Dedifferentiated amniotic fluid mesenchymal stem cell (primary cell): ENCODE measurements at regions not wholly inside any gene's neighbourhood (a gene's known extent, or its start where the extent isn't known, plus 50 kb on each side); places are given as distances from the start of the nearest gene placed in this dataset.

Experiments
- DNase-seq: peaks from one replicate; pipeline ENCODE4 v3.0.0-alpha.2; 2016; ENCODE audit errors: extremely low spot score

DNA sequence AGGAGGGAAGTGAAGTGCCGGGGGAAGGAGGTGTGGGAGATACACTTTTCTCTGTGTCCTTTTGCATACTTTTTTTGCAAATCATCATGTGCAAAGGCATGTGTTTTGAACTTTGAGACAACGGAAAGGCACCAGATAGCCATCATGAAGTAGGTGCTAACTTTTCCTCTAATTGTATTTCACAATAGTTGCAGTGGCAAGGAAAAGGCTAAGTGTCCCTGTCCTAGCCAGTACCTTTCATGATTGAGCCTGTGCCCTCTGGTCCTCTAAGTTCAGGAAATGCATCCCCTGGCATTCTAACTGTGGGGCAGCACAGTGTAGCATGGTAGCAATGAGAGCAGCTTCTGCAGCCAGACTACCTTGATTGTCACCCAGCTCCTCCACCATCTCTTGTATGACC, 186.2 kb downstream of the ADSS2 start:
- no peak for DNase-seq

DNA sequence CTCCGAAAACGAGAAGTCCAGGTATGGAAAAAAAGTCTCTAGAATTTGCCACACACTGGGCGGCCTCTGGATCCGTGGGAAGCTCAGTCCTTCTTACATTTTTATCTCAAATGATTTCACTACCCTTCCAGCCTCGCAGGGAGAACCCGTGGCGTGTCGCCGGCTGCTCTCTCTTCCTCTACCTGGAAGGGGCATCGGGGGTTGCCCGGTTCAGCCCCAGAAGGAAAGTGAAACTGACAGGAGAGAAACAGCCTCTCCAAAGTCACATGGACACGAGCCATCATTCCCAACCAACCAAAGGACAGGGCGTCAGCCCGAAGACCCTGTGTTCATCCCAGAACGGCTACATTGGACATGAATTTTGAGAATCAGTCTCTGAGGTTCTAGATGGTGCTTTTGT, 182.5 kb downstream of the ADSS2 start:
- DNase-seq = no peak

DNA sequence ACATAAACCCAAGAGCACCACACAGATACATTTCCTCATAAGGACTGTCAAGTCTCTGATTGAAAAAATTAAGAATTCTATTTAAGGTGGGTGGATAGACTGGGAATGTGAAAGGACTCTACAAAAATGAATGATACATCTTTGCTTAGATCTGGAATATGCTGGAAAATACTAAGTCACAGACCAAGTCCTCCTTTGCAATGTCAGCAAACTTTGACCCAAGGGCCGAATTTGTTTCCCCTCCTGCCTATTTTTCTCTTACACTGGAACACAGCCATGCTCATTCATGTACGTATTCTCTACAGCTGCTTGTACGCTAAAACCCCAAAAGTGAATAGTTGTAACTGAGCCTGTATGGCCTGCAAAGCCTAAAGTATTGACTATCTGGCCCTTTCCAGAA, 180.7 kb downstream of the ADSS2 start:
- DNase-seq = no peak

DNA sequence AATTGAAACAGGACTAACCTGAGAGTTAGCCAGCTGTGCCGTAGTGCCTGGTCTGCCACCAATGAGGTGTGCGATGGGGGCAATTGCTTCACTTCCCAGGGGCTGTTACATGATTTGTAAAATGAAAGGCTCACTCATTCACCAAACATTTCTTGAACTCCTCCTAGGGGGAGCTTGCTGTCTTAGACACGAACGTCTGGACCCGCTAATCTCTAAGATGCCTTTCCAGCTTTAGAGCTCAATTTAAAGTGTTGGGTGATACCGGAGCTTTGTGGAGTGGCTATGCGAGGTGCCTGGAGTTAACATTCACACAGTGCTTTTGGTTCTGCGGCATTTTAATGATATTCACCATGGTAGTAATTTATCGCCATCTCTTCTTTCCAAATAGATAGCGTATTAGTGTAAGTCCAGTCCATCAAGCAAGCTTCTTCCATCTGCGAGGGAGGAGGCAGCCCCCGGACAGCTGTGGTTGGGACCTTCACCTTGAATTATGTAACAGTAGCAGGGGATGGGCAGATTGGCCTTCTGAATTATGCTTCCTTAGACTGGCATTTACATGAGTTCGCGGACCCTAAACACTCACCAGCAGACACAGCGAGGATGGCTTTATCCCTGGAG, 179.9 kb downstream of the ADSS2 start:
- no peak for DNase-seq

DNA sequence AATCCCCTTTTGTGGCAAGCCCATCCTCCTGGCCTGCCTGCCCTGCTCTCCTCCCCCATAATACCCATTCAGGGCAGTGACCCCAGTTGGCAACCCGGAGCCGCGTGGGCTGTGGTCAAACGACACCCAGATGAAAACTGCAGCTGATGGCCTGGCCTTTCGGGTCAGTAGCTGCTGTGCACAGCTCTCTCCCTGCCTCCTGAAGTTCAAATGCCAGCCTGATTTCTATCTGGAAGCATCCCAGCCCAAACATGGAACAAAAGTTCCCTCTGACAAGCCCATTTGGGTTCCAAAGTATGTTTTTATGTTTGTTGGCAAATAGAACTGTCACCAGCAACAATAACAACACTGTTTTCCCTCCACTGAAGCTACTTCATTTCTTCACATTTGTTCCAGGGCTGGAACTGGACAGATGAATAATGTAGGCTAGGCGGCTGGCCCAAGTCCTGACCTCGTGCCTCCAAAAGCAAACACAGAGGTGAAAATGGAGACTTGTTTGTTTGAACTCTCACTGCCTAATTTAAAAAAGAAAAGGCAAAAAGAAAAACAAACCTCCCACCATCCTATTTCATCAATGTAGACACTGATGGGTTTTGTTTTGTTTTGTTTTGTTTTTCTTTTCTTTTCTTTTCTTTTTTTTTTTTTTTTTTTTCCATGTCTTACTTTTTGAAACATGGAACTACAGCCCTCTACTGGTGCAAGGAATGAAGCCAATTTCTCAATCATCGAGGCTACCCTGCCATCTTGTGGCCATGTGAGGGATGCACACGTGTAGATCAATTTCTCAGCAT, 179.0 kb downstream of the ADSS2 start:
- peak; percentile 83 for DNase-seq

DNA sequence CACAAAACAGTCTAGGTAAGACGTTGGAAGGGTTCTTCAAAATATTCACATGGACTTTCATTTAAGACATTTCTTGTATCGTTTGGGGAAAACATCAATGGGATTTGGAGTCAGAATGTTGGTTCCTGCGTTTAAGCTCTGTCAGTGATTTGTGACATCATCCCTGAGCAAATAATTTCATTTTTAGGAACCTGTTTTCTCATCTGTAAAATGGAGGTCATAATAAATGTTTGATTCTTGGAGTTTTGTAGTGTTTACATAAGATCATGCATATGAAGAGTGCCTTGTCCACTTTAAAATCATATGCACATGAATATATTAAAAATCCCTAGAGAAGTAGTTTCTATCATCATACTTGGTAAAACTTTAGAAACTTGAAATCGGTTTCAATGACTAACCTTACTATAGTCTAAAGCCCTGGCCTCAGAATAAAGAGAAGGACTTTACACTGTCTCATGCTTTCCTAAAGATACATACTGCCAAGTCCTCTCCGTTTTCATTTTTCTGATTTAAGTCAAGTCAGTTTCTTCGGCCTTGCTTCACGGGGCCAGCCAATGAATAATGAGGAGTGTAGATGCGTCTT, 178.4 kb downstream of the ADSS2 start:
- no peak for DNase-seq

DNA sequence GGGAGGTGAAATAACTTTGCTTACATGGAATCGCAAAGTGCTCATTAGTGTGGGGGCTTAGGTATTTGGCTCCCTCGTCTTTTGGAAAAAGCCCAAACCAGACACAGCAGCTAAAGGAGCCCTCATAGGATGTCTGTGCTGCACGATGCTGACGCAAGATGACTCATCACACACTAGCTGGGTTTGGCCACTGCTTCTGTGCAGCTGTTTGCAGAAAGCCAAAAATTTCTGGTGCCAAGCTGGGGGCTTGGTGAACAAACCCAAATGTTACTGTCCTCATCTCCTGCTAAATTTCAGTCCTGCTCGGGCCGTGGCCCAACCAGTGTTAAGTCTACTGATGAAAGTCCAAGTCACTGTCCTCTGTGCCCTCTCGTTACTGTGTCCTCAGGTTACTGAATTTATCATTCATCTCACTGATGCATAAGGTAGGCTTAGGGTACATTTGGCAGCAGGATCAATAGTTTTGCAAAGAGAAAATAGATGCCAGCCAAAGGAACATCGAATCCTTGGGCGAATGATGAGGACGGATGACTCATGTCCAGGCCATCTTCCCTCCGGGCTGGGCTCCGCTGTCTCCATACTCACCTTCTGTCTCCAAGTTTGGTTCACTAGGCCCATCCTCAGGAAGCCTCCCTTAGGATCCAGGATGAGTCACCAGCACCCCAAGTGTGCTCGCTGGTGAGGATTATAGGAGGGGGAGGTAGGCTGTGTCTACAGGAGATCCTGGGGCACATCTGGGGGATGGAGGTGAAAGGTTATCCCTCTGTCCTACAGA, 177.7 kb downstream of the ADSS2 start:
- DNase-seq = peak; percentile 75

DNA sequence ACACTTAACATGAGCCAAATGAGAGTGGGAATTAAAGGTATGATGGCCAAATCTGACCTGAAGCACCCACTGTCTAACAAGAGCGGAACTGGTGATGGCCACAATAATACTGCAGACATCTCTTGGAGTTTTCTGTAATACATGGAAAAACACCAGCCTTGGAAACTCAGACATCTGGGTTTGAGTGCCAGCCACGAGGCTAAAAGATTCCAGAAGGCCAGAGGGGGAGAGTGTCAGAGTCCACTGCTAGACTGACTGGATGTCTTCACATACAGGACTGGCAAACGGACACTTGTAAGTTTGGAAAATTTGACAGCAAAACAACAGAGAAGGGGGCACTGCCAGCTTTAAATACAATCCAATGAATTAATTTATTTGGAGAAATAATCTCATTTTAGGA, 175.1 kb downstream of the ADSS2 start:
- no peak for DNase-seq

DNA sequence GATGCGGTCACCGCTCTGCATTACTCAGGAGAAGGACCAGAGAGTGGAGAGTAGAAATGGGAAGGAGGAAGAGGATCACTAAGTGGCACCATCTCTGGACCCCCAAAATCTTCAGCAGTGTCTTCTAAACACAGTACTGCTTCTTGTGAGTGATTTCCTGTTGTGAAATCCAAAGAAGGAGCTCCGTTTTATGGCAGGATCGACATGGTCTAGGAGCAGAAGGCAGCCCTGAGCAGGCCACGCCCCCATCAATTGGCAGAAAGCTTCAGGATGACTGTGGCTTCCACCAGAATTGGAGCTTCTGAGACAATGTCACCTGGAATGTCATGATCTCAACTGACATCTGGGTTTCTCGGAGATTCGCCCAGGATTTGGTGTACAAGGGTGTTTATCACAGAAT, 171.5 kb downstream of the ADSS2 start:
- no peak for DNase-seq

DNA sequence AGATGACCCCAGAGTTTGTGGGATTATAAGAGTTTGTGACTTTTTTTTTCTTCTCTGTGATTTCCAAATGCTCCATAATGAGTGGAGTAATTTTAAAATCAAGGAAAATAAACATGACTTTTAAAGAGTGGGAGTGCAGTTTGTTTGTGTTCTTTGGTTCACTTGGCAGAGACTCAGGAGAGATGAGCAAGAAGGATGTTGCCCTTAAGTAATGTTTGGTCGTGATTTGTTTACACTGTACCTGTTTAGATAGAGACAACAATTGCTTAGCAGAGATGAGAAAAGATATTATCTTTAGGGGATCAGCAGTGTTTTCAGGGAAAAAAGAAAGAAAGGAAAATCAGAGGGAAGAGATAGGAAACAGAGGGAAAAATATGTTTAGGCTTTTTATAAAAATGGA, 170.8 kb downstream of the ADSS2 start:
- no peak for DNase-seq

DNA sequence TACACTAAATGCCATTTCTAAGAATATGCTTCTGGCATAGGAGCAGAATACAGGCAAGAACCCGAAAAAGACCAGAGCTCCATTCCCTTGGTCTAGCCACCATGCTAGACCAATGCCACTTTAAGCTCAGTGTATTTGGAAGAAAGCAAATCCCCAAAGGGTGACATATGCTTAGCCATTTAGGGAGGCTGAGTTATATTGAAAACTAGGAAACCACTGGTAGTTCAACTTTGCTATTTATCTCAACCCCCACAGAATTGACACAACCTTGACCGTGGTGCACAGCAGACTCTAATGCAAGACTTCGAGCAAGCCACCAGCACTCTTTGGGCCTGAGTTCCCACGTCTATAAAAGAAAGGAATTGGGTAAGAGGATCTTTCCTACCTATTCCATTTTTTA, 167.9 kb downstream of the ADSS2 start:
- no peak for DNase-seq

DNA sequence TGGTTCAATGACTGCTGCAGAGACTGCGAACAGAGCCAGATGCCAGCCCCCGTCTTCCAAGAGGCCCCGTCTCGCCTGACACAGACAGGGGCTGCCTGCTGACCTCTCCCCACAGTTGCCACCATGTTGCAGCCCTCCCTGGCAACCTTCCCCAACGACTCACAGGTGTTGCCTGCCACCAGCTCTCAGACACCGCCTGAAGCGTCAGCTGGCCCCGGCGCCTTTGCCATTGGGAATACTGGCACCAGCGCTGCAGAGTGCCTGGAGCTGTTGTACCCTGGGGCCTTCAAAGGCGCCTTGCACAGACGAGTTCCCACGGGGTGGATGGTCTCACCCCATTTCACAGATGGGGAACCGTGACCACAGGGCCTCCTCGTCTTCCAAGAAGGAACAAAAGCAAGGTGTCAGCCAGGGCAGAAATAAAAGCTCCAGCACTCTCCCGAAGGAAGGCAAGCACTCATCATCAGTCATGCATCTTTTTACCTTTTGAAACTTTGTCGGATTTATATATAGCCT, 167.0 kb downstream of the ADSS2 start:
- no peak for DNase-seq

DNA sequence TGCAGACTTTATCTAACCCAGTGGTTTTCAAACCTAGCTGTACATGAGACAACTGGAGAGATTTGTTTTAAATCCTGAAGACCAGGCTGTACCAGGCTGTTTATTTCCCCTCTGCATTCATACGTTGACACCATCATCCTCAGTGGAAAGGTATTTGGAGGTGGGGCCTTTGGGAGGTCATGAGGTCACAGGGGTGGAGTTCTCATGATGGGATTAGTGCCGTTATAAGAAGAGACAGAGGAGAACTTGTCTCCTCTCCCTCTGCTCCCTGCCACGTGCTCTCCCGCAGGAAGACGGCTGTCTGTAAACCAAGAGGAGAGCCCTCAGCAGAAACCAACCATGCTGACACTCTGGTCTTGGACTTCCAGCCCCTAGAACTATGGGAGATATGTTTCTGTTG, 165.4 kb downstream of the ADSS2 start:
- no peak for DNase-seq

DNA sequence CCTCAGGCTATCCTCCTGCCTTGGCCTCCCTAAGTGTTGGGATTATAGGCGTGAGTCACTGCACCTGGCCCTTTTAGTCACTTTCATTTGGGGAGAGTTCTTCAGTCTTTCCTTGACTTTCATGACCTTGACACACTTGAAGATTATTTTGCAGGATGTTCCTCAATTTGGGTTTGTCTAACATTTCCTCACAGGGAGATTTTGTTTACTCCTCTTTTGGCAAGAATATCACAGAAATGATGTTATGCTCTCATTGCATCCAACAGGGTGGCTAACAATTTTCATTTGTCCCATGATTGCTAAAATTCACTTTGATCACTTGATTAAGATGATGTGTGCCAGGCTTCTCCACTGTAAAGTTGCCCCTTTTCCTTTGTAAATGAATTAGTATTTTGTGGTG, 164.0 kb downstream of the ADSS2 start:
- DNase-seq = no peak

DNA sequence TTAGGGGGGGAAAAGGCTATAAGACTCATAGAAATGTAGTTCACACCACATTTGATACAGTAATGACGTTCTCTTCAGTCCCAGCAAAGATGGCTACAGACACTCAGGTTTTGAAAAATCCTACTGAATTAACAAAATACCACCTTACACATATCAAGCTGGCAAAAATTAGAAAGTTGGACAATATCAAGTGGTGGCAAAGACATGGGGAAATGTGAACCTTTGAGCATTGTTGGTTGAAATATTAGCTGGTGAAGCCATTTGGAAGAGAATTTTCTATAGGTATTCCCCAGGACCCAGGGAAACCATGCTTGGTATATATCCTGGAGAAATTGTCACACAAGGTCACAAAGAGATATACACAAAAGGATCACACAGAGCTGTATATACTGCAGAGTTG, 163.0 kb downstream of the ADSS2 start:
- no peak for DNase-seq

DNA sequence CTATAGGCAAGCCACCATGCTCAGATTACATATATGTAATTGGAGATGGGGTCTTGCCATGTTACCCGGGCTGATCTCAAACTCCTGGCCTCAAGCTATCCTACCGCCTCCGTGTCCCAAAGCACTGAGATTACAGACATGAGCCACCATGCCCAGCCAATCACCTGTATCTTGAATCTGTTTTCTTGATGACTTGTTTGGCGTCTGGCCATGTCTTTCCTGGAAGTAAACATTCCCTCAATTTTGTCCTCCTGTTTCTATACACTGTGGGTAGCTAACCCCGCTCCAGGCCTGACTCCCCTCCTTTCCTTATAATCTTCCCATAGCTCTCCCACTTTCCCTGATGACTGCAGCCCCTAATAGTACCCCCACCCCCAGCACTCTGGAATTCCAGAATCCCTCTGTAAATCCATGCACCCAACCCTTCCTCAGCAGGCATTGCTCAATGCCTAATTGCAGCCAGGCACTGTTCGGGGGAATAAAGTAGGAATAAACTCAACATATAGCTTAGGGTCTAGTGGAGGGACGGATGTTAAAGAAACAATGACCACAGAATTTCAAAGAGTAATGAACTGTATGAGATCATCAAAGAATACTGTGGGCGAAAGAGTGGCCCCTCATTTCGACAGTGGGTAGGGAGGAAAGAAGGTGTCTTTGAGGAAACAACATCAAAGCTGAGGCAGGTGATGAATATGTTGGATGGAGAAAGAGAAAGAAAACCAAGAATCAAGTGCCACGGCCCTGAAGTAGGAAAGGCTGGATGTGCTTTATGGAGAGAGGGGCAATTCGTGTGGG, 161.5 kb downstream of the ADSS2 start:
- no peak for DNase-seq

DNA sequence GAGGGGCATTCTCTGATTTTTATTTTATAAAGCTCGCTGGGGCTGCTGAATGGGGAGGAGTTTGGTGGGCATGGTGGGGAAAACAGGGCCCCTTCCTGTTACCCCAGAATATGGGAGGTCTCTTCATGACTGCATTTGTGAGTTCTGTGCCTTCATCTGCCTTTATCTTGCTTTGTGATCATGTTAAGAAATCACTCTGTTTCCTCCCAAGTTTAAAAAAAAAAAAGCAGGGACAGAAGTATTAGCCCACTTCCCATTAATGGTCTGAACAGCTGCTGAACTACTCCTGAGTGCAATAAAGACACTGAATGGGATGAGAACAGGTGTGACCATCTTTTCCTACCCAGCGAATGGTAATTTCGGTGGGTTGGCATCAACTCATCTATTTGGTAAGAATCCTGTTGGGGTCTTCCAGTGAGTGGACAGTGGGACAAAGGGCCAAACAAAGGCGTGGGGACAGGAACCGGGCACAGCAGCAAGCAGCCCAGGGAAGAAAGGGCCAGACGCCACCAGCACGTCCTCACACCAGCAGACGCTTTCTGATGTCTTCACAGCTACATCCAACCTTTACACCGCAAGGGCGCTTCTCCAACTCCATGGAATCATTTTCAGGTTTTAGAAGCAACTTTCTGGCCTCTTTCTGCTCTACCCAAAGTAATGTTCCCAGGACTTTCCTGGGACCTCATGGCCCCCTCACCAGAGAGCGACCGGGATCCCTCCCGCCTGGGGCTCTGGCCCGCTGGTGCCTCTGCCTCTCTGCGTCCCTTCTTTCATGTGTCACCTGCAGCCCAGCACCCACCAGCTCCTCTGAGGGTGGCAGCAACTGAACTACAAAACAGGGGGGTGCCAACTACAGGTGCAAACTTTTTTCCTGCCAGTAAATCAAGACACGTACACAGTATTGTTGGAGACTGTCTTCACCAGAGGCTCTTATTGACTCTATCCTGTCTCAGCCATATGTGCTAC, 160.2 kb downstream of the ADSS2 start:
- no peak for DNase-seq

DNA sequence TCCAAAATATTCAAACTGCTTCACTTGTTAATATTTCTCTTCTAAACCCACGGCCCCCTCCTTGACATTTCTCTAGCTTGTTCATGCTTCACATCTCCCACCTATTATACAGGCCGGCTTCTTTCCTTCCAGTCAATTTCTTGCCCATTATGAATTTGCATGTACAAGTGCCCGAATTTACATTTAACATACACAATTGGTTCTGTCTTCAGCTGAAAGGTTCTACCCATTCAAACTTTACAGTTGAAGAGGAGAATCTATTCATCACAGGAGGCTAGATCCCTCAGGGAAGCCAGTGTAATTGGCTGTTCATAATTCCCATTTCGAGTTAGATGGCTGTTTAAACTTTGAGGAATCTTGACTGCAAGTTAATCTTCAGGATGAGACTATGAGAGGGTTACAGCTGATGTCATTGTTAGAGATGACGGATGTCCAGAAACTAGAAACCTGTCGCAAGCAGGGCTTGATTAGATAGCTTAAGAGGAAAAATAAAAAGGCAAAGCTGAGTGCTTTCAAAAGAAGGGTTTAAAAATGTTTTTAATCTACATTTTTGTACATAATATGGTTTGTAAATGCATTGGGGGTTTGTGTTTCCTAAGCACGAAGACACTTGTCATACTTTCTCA, 157.0 kb downstream of the ADSS2 start:
- DNase-seq = no peak

DNA sequence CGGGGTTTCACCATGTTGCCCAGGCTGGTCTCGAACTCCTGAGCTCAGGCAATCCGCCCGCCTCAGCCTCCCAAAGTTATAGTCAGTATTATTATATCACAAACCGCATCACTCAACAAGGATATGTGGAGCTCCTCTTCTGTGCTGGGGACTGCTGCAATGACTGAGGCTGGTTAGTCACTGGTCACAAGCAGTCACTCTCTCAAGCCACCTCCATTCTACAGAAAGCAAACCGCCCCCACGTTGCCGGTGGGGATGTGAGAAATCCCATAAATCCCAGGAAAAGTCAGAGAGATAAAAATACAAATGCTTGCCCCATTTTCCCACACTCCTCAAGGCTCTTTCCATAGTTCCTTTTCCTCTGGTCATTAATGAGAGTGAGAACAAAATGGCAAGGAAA, 155.7 kb downstream of the ADSS2 start:
- no peak for DNase-seq

DNA sequence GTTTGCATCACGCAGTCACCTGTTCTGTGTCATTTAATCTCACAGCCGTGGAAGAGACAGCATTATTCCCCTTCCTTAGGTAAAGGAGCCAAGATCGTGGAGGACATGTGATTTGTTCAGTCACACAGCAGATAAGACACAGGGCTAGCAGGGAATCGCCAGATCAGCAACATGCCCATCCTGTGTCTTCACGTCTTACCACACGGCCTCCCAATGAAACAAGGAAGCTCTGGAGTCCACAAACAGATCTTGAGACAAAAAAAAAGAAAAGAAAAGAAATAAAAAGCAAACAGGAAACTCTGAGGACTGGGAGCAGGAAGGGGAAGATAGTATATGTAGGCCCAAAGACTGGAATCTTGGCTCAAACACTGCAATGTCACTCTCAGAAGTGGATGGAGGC, 155.3 kb downstream of the ADSS2 start:
- no peak for DNase-seq
